Ecto neural progenitor cell (in vitro differentiated cells): ENCODE measurements at regions not wholly inside any gene's neighbourhood (a gene's known extent, or its start where the extent isn't known, plus 50 kb on each side); places are given as distances from the start of the nearest gene placed in this dataset.

ENCODE experiments used
- DNase-seq: peaks from one replicate; pipeline ENCODE4 v3.0.0-alpha.2; 2018; ENCODE audit warnings: low spot score

- DNase-seq, result no peak
Measured at GRCh38 chr2:146271131-146271831, 1573.5 kb upstream of the ACVR2A start.

- no peak for DNase-seq
Measured at GRCh38 chr2:146270618-146271017, 1574.2 kb upstream of the ACVR2A start.

GRCh38 chr2:146267093-146267492 lies 1577.7 kb upstream of the ACVR2A start:
- no peak for DNase-seq

- no peak for DNase-seq
Measured at GRCh38 chr2:146265656-146266055, 1579.2 kb upstream of the ACVR2A start.

DNA sequence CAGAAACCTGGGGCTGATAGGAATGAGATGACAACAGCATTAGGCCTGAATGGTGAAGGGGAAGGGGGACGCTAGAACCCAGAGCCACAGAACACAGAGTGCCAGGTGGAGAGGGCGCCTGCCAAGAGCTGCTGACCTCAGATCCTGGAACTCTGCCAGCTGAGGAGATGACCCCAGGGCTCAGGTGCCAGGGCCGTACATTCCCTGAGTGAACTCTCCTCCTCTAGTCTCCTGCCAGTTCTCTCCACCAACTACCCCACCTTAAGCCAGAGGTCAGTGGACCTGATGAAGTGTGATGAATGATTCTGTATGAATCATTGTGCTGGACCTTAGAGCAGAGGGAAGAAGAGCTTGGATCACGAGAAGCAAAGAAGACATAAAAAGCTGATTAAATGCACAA lies 1582.2 kb upstream of the ACVR2A start:
- no peak for DNase-seq

GRCh38 chr2:146260551-146260950 lies 1584.3 kb upstream of the ACVR2A start:
- no peak for DNase-seq

- no peak for DNase-seq
Measured at GRCh38 chr2:146259816-146260215, 1585.0 kb upstream of the ACVR2A start.

- DNase-seq, result no peak
Measured at GRCh38 chr2:146258071-146258470, 1586.8 kb upstream of the ACVR2A start.

- no peak for DNase-seq
Measured at GRCh38 chr2:146252119-146252518, 1592.7 kb upstream of the ACVR2A start.

DNA sequence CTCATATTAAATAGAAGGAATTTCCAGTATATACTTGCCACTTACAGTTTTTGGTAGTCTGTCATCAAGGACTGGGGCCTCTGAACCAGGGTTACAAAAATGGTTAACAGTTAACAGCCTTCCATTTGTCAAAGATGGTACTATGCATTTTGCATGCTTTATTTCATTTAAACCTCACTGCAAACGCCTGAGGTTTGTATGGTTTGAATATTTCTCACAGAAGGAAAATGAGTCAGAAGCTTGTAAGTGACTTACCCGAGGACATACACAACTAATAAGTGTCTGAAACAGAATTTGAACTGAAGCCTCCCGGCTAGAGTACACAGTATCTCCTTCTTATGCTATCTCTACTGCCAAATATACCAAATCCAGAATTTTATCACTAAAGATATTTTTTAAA lies 1593.5 kb upstream of the ACVR2A start:
- DNase-seq, result no peak

GRCh38 chr2:146246736-146247523 lies 1597.9 kb upstream of the ACVR2A start:
- DNase-seq, result no peak

GRCh38 chr2:146246002-146246735 lies 1598.7 kb upstream of the ACVR2A start:
- no peak for DNase-seq

GRCh38 chr2:146244830-146245229 lies 1600.0 kb upstream of the ACVR2A start:
- no peak for DNase-seq

DNA sequence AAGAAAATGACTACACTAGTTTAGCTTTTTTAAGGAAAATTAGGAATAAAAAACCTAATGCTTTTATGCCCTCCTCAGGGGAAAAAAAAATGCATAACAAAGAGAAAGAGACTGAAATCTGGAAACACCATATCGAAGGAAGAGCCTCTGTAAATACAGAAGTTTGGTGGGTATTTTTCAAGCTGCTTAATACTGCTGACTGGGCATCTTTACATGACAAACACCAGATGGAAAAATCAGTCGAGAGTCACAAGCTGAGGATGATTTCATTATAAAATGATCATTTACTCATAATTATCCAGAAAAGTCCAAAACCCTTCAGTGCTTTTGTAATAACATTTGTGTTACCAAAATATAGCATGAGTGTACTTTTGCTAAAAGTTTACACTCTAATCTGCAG lies 1600.7 kb upstream of the ACVR2A start:
- DNase-seq, result no peak

GRCh38 chr2:146241023-146241422 lies 1603.8 kb upstream of the ACVR2A start:
- DNase-seq, result no peak

- no peak for DNase-seq
Measured at GRCh38 chr2:146240391-146240790, 1604.4 kb upstream of the ACVR2A start.

- no peak for DNase-seq
Measured at GRCh38 chr2:146239392-146240135, 1605.3 kb upstream of the ACVR2A start.

GRCh38 chr2:146238254-146238966 lies 1606.4 kb upstream of the ACVR2A start:
- no peak for DNase-seq

DNA sequence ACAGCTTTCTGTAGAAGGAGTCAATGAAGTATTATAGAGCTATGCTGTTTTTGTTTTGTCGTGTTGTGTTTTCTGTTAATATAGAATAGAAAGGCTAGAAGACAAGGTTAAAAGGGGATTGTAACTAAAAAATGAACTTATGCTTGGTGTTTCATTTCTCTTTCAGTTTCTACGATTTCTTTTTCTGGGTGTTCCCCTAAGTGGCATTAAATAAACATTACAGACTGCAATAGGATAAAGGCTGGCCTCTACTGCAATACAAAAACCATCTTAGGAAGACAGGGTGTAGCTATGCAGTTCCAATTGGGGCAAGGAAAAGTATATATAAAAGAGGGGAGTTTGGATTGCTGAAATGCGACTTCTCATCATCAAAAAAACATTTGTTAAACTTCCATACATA lies 1609.7 kb upstream of the ACVR2A start:
- DNase-seq, result no peak

DNA sequence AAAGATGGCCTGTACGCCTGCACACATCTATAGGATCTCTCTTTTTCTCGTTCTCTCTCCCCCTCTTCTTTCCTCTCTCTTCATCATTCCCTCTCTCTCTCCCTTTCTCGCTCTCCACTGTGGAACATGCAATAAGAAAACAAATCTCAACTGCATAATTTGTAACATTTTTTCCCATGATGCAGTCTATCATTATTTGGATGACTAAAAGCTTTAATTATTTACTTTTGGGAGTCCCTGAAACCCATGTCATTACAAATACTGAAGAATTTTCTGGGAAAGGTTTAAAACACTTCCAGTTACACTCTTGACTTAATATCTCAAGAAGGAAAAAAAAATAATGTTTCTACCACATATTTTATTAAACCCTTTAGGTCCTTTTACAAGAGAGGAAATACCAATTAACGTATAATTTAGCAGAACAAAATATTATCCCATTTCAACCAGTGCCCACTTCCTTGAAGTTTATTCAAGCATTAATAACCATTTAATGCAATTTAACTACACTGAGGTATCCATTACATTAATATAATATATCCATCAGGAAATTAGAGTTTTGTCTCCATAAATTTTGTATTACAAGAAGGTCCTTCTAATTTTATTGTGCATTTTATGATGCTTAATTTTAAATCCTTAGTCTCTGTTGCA lies 1615.2 kb upstream of the ACVR2A start:
- no peak for DNase-seq

GRCh38 chr2:146228466-146229058 lies 1616.3 kb upstream of the ACVR2A start:
- no peak for DNase-seq
